Sigmoid colon (tissue), 6 donors: ENCODE measurements at regions not wholly inside any gene's neighbourhood (a gene's known extent, or its start where the extent isn't known, plus 50 kb on each side); places are given as distances from the start of the nearest gene placed in this dataset.
"Not testable (repeated sequence)": the region's sequence is repeated elsewhere in the genome, so short reads cannot be mapped to it uniquely, and the experiment has no call there.

Experiments used
- DNase-seq: peaks from one replicate; pipeline ENCODE4 v3.0.0-alpha.2; 2019
- H3K27ac ChIP-seq, 4 donors: fragments of 200-600 bp; sonication (generic); one replicate each; pipeline ENCODE4 v1.5.1; 2016 to 2019; ENCODE audit warnings: mild to moderate bottlenecking in 1 of 4
- H3K27me3 ChIP-seq, 3 donors: fragments of 200-600 bp; sonication (generic); one replicate each; pipeline ENCODE4 v1.5.1; 2019; ENCODE audit warnings: mild to moderate bottlenecking in 1 of 3
- H3K36me3 ChIP-seq, 4 donors: fragments of 200-600 bp; sonication (generic); one replicate each; pipeline ENCODE4 v1.5.1; 2016 to 2019
- H3K4me1 ChIP-seq, 4 donors: fragments of 200-600 bp; sonication (generic); one replicate each; pipeline ENCODE4 v1.5.1; 2017 to 2019
- H3K4me3 ChIP-seq, 4 donors: fragments of 200-600 bp; sonication (generic); one replicate each; pipeline ENCODE4 v1.5.1; 2017 to 2019; ENCODE audit warnings: mild to moderate bottlenecking in 2 of 4, moderate library complexity in 1 of 4
- H3K9me3 ChIP-seq, 4 donors: fragments of 200-600 bp in 3 of 4; sonication (generic) in 3 of 4; one replicate each; pipeline versions ENCODE4 v1.5.1 to v1.6.1; 2013 to 2019
- CTCF ChIP-seq, 4 experiments: fragments of 450-650 bp in 3 of 4; fragments of 200-600 bp in 1 of 4; IDR thresholded peaks; one replicate each; pipeline ENCODE4 v1.5.1; 2016 to 2019; ENCODE audit warnings: antibody characterized with exemption in 4 of 4, mild to moderate bottlenecking in 3 of 4, moderate library complexity in 2 of 4
- EP300 ChIP-seq, 4 donors: sonication (generic); formaldehyde crosslinking; IDR thresholded peaks; one replicate each; pipeline ENCODE4 v1.6.1; 2017; ENCODE audit warnings: antibody characterized with exemption in 4 of 4
- POLR2A ChIP-seq, 2 donors: fragments of 450-650 bp; IDR thresholded peaks; one replicate each; pipeline ENCODE4 v1.6.1; 2016; ENCODE audit warnings: antibody characterized with exemption in 2 of 2, mild to moderate bottlenecking in 2 of 2, moderate library complexity in 2 of 2
- POLR2AphosphoS5 ChIP-seq, 4 donors: sonication (generic); formaldehyde crosslinking; IDR thresholded peaks; one replicate each; pipeline ENCODE4 v1.6.1; 2017; ENCODE audit warnings: antibody characterized with exemption in 4 of 4
- WGBS, 2 donors: extraction: QIAGEN DNeasy Blood & Tissue Kit; methylation state at CpG; one replicate each; pipeline ENCODE4 v1.1.7; 2013; 5-methylcytosine and 5-hydroxymethylcytosine counted together
- intact Hi-C: fragments of 100-400 bp; cut with DNase I; formaldehyde crosslinking; loops from one replicate; pipeline ENCODE4 v1.15.1; 2023
- donor health status: healthy with polysubstance abuse.
- donor health status: healthy.

DNA sequence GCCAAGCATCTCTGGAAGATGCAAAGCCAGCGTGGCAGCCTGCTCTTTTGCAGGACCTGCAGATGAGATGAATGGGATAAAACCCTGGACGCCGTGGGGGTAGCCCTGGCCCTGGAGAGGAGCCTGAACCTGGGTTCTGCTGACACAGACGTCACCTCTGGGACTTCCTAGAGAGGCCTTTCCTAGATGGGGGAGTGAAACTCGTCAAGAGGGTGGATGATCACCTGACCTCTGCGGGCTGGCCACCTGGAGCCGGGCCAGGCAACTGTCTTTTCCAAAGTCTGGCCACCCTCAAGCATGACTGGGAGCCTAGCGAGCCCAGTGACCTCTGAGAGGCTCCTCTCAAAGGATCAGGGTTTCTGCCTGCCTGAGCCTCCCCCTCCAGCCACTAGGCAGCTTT, 529.0 kb downstream of the KCNJ18 start:
- no peak for DNase-seq
- no peaks in the 10 kb centered on the region for H3K36me3 ChIP-seq
- H3K4me1 ChIP-seq = no peaks in the 10 kb centered on the region
- peaks cover 0 to 7% (median 0%) of the 10 kb centered on the region in 3 donors for H3K27me3 ChIP-seq
- H3K27ac ChIP-seq = no peak overlapping the region
- WGBS, 2 donors = 68 to 71% methylated on average over 8 of the region's 8 CpGs
- H3K4me3 ChIP-seq = no peak overlapping the region
- peaks cover 0 to 13% (median 0%) of the 10 kb centered on the region in 4 donors for H3K9me3 ChIP-seq
- intact Hi-C loops = no loop called here
- TF ChIP-seq EP300 (IDR thresholded peaks at IDR 0.05) = no peak
- no peak for TF ChIP-seq CTCF (IDR thresholded peaks at IDR 0.05)
- TF ChIP-seq POLR2AphosphoS5 (IDR thresholded peaks at IDR 0.05) = no peak
- TF ChIP-seq POLR2A (IDR thresholded peaks at IDR 0.05) = no peak

DNA sequence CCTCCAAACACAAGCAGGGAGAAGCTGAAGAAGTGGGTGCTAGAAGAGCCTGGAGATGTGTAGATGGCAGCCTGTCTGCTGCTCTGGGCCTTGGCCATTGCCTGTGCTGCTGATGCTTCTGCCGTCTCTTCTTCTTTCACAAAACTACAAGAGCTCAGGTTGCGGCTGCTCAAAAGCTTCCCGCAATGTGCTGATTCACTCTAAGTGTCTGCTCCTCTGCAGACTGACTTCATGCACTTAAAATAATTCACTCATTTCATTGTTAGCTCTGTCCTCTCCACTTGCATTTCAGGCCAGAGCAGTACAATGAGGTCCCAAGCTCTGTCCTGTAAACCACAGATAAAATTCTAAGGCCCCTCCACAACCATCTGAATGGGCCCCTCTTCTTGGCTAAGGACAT, 534.2 kb downstream of the KCNJ18 start:
- H3K27me3 ChIP-seq, intact Hi-C loops, H3K4me3 ChIP-seq, H3K4me1 ChIP-seq, H3K36me3 ChIP-seq, H3K27ac ChIP-seq, DNase-seq: not testable (repeated sequence)
- peaks cover 0 to 17% (median 0%) of the 10 kb centered on the region in 4 donors for H3K9me3 ChIP-seq
- 90 to 94% methylated on average over 3 of the region's 3 CpGs for WGBS, 2 donors

- H3K36me3 ChIP-seq, H3K4me1 ChIP-seq, H3K4me3 ChIP-seq, intact Hi-C loops, H3K27ac ChIP-seq, H3K27me3 ChIP-seq, DNase-seq: not testable (repeated sequence)
- H3K9me3 ChIP-seq = peaks cover 0 to 13% (median 0%) of the 10 kb centered on the region in 4 donors
- WGBS, 2 donors = 78 to 84% methylated on average over 3 of the region's 3 CpGs
Measured at GRCh38 chr17:22226932-22227331, 534.6 kb downstream of the KCNJ18 start.

DNA sequence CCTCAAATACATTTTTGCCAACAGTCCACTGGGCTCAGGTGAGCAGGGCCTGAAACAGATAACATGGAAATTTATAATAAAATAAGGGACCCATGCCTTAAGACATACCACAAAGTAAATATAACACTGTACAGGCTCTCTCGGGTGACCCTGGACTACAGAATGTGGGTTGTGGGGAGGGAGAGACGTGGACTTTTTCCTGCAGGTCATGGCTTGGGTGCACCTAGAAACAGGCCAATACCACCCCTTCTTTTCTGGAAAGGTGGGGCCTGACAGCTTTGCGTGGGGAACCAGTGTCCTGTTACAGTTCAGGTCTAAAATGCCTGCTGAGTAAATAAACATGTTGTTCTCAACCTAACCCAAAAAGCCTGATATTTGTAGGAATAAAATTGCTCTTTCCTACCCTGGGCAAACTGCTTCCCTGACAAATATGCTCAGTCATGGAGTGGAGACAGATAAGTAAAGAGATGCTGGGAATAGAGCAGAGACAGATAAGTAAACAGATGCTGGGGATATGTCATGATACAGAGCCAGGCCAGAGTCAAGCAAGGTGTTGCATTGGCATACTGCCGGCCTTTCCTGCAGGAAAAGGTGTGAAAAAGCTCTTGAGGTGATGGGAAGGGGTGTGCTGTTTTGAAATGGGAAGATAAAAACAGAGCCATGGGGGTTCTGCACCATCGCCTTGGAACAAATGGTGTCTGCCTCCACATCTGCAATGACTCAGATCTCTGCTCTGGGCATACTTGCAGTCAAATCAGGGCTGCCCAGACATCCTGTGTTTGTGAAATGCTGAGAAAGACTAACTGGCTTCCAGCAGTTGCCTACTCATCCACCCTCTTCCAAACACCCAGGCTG, 535.6 kb downstream of the KCNJ18 start:
- DNase-seq, H3K27ac ChIP-seq, H3K36me3 ChIP-seq, H3K4me3 ChIP-seq, H3K27me3 ChIP-seq, intact Hi-C loops, H3K4me1 ChIP-seq: not testable (repeated sequence)
- 75 to 78% methylated on average over 5 of the region's 5 CpGs for WGBS, 2 donors
- peaks cover 0 to 10% (median 0%) of the 10 kb centered on the region in 4 donors for H3K9me3 ChIP-seq

GRCh38 chr17:22229821-22230220, 537.5 kb downstream of the KCNJ18 start:
- H3K27ac ChIP-seq, intact Hi-C loops, H3K4me1 ChIP-seq, H3K36me3 ChIP-seq, H3K9me3 ChIP-seq, H3K27me3 ChIP-seq, DNase-seq, H3K4me3 ChIP-seq: not testable (repeated sequence)
- WGBS, 2 donors = 73 to 75% methylated on average over 5 of the region's 5 CpGs

- no peak for DNase-seq
- WGBS, 2 donors = 93 to 97% methylated on average over 1 of the region's 1 CpG
Measured at GRCh38 chr17:22233382-22233781, 541.1 kb downstream of the KCNJ18 start.

More at GRCh38 chr17:22233382-22233781, 541.1 kb downstream of the KCNJ18 start:
- no peak overlapping the region for H3K4me3 ChIP-seq
- TF ChIP-seq EP300 (IDR thresholded peaks at IDR 0.05) (no peak), POLR2A (IDR thresholded peaks at IDR 0.05) (no peak), POLR2AphosphoS5 (IDR thresholded peaks at IDR 0.05) (no peak), CTCF (IDR thresholded peaks at IDR 0.05) (no peak)
- no peak overlapping the region for H3K27ac ChIP-seq
- H3K9me3 ChIP-seq = no peaks in the 10 kb centered on the region
- H3K36me3 ChIP-seq = no peaks in the 10 kb centered on the region
- H3K27me3 ChIP-seq = no peaks in the 10 kb centered on the region
- intact Hi-C loops = no loop called here
- H3K4me1 ChIP-seq = no peaks in the 10 kb centered on the region
